ENCODE measurements at regions not wholly inside any gene's neighbourhood (a gene's known extent, or its start where the extent isn't known, plus 50 kb on each side); places are given as distances from the start of the nearest gene placed in this dataset.

GRCh38 chr3:46090161-46090591 is 62.9 kb upstream of the XCR1 start:
- no peaks in the 10 kb centered on the region for H3K9me3 ChIP-seq (ENCODE audit: severe bottlenecking)
- no peak overlapping the region for H3K4me3 ChIP-seq (ENCODE audit: low read depth, low read length)
- H3K27ac ChIP-seq: no peak overlapping the region
- H3K27me3 ChIP-seq (ENCODE audit: insufficient read depth, low read depth, severe bottlenecking): peaks cover 63% of the 10 kb centered on the region
- TF ChIP-seq CTCF (IDR thresholded peaks at IDR 0.05; ENCODE audit: low read depth, low read length): no peak
- DNase-seq: no peak
- no peaks in the 10 kb centered on the region for H3K36me3 ChIP-seq

- Histone ChIP-seq H3K4me3 (ENCODE audit: low read depth, low read length) (no peak overlapping the region), H3K27me3 (ENCODE audit: insufficient read depth, low read depth, severe bottlenecking) (peaks cover 58% of the 10 kb centered on the region), H3K9me3 (ENCODE audit: severe bottlenecking) (no peaks in the 10 kb centered on the region), H3K36me3 (no peaks in the 10 kb centered on the region), H3K27ac (no peak overlapping the region)
- TF ChIP-seq CTCF (IDR thresholded peaks at IDR 0.05; ENCODE audit: low read depth, low read length): no peak
- DNase-seq: no peak
These were observed 62.1 kb upstream of the XCR1 start for GRCh38 chr3:46089237-46090011.

GRCh38 chr3:46087871-46088270 is 60.6 kb upstream of the XCR1 start:
- peaks cover 45% of the 10 kb centered on the region for H3K27me3 ChIP-seq (ENCODE audit: insufficient read depth, low read depth, severe bottlenecking)
- H3K9me3 ChIP-seq (ENCODE audit: severe bottlenecking): no peaks in the 10 kb centered on the region
- no peak for DNase-seq
- no peaks in the 10 kb centered on the region for H3K36me3 ChIP-seq
- H3K4me3 ChIP-seq (ENCODE audit: low read depth, low read length): no peak overlapping the region
- H3K27ac ChIP-seq: no peak overlapping the region
- no peak for TF ChIP-seq CTCF (IDR thresholded peaks at IDR 0.05; ENCODE audit: low read depth, low read length)

GRCh38 chr3:46086986-46087385 is 59.7 kb upstream of the XCR1 start:
- Histone ChIP-seq H3K9me3 (ENCODE audit: severe bottlenecking) (no peaks in the 10 kb centered on the region), H3K27ac (no peak overlapping the region), H3K27me3 (ENCODE audit: insufficient read depth, low read depth, severe bottlenecking) (peaks cover 38% of the 10 kb centered on the region), H3K36me3 (no peaks in the 10 kb centered on the region), H3K4me3 (ENCODE audit: low read depth, low read length) (no peak overlapping the region)
- TF ChIP-seq CTCF (IDR thresholded peaks at IDR 0.05; ENCODE audit: low read depth, low read length): no peak
- DNase-seq: no peak

- H3K4me3 ChIP-seq (ENCODE audit: low read depth, low read length): no peak overlapping the region
- TF ChIP-seq CTCF (IDR thresholded peaks at IDR 0.05; ENCODE audit: low read depth, low read length): no peak
- DNase-seq: no peak
These were observed 58.8 kb upstream of the XCR1 start for GRCh38 chr3:46086083-46086437.

More at GRCh38 chr3:46086083-46086437, 58.8 kb upstream of the XCR1 start:
- Histone ChIP-seq H3K27ac (no peak overlapping the region), H3K36me3 (no peaks in the 10 kb centered on the region), H3K27me3 (ENCODE audit: insufficient read depth, low read depth, severe bottlenecking) (peaks cover 29% of the 10 kb centered on the region), H3K9me3 (ENCODE audit: severe bottlenecking) (no peaks in the 10 kb centered on the region)

Data from WERI-Rb-1 (cell line).